SH-SY5Y (cell line): ENCODE measurements at regions not wholly inside any gene's neighbourhood (a gene's known extent, or its start where the extent isn't known, plus 50 kb on each side); places are given as distances from the start of the nearest gene placed in this dataset.

Experiments
- GATA2 ChIP-seq: IDR thresholded peaks from 2 replicates; pipeline ENCODE4 v1.6.1; 2011; ENCODE audit warnings: mild to moderate bottlenecking, low read depth, low read length
- GATA3 ChIP-seq: IDR thresholded peaks from 2 replicates; pipeline ENCODE4 v1.6.1; 2011; ENCODE audit warnings: low read depth, mild to moderate bottlenecking, low read length, moderate library complexity

- TF ChIP-seq GATA3 (no peak), GATA2 (no peak)
These were observed 309.9 kb upstream of the ST8SIA4 start for GRCh38 chr5:101212942-101213514.
